CD4-positive, CD25-positive, alpha-beta regulatory T cell (primary cell): ENCODE measurements at regions not wholly inside any gene's neighbourhood (a gene's known extent, or its start where the extent isn't known, plus 50 kb on each side); places are given as distances from the start of the nearest gene placed in this dataset.

Source experiments
- ATAC-seq, 2 donors: fragments of 150-1000 bp; cut with Tn5 transposase; one replicate each; pipeline ENCODE4 v1.10.0; 2021; ENCODE audit warnings: low read depth in 2 of 2, moderate number of reproducible peaks in 2 of 2, moderate library complexity in 1 of 2
- DNase-seq, 3 donors: peaks; one replicate each; pipeline versions ENCODE4 v3.0.0 to v3.0.0-alpha.2; 2012 to 2022; ENCODE audit warnings: mixed read lengths in 1 of 3
- H3K27ac ChIP-seq: one replicate; pipeline ENCODE4 v1.7.0; 2013; ENCODE audit warnings: mild to moderate bottlenecking, low read length; ENCODE audit not compliant: insufficient read depth, poor library complexity, severe bottlenecking
- H3K27me3 ChIP-seq: one replicate; pipeline ENCODE4 v1.7.0; 2013; ENCODE audit warnings: low read length; ENCODE audit not compliant: control insufficient read depth, insufficient read depth
- H3K36me3 ChIP-seq: one replicate; pipeline ENCODE4 v1.7.0; 2013; ENCODE audit warnings: mild to moderate bottlenecking, low read length, moderate library complexity; ENCODE audit not compliant: control insufficient read depth, insufficient read depth
- H3K4me1 ChIP-seq: 2 replicates; pipeline ENCODE4 v1.7.0; 2013; ENCODE audit warnings: mild to moderate bottlenecking, low read length; ENCODE audit not compliant: insufficient read depth, control insufficient read depth, poor library complexity, severe bottlenecking
- H3K4me3 ChIP-seq: one replicate; pipeline ENCODE4 v1.7.0; 2013; ENCODE audit warnings: low read depth, mild to moderate bottlenecking, low read length, moderate library complexity
- H3K9me3 ChIP-seq, 2 experiments: 1 replicate in 1 of 2; 2 replicates in 1 of 2; pipeline ENCODE4 v1.7.0; 2013; ENCODE audit warnings: low read length in 2 of 2, mild to moderate bottlenecking in 1 of 2, moderate library complexity in 1 of 2; ENCODE audit not compliant: control insufficient read depth in 2 of 2
- H3K27ac Mint-ChIP-seq, 3 donors: one replicate each; pipeline ENCODE4 v1.8.0; 2020 to 2022; ENCODE audit warnings: mild to moderate bottlenecking in 3 of 3, mixed read lengths in 3 of 3, moderate library complexity in 2 of 3
- H3K27me3 Mint-ChIP-seq: one replicate; pipeline ENCODE4 v1.8.0; 2022; ENCODE audit warnings: mild to moderate bottlenecking, mixed read lengths
- H3K36me3 Mint-ChIP-seq: one replicate; pipeline ENCODE4 v1.8.0; 2020; ENCODE audit warnings: mixed read lengths
- H3K4me1 Mint-ChIP-seq, 4 donors: one replicate each; pipeline ENCODE4 v1.8.0; 2020 to 2022; ENCODE audit warnings: mixed read lengths in 4 of 4, mild to moderate bottlenecking in 1 of 4
- H3K4me3 Mint-ChIP-seq, 4 donors: one replicate each; pipeline ENCODE4 v1.8.0; 2020 to 2022; ENCODE audit warnings: mild to moderate bottlenecking in 4 of 4, mixed read lengths in 4 of 4, moderate library complexity in 3 of 4
- H3K9me3 Mint-ChIP-seq, 7 donors: one replicate each; pipeline ENCODE4 v1.8.0; 2020 to 2022; ENCODE audit warnings: mixed read lengths in 7 of 7, mild to moderate bottlenecking in 3 of 7, moderate library complexity in 2 of 7

DNA sequence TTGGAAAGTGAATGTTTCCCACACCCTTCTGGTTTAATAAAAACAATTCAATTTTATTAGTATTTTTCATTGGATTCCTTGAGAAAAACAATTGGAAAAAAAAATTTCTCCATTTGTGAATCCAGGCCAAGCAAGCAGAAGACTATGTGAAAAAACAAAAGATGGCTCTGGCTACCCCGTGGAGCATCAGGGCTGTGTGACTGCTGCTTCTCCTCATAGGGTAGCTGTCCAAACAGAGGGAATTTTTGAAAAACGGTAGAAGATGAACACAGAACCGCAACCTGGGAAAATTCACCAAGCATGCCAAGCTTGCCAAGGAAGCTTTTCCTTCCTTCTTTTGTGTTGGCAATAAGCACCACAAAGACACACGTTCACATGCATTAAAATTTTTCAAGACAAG is 71.3 kb upstream of the ACVR2A start:
- Mint-ChIP-seq H3K27ac (no peak overlapping the region), H3K4me3 (no peak overlapping the region), H3K36me3 (no peaks in the 10 kb centered on the region), H3K9me3 (peaks cover 0 to 4% (median 0%) of the 10 kb centered on the region in 7 donors), H3K4me1 (no peaks in the 10 kb centered on the region), H3K27me3 (no peaks in the 10 kb centered on the region)
- Histone ChIP-seq H3K4me1 (no peaks in the 10 kb centered on the region), H3K27me3 (no peaks in the 10 kb centered on the region), H3K27ac (no peak overlapping the region), H3K4me3 (no peak overlapping the region), H3K36me3 (no peaks in the 10 kb centered on the region), H3K9me3 (no peaks in the 10 kb centered on the region)
- ATAC-seq (no peak), DNase-seq (no peak)

DNA sequence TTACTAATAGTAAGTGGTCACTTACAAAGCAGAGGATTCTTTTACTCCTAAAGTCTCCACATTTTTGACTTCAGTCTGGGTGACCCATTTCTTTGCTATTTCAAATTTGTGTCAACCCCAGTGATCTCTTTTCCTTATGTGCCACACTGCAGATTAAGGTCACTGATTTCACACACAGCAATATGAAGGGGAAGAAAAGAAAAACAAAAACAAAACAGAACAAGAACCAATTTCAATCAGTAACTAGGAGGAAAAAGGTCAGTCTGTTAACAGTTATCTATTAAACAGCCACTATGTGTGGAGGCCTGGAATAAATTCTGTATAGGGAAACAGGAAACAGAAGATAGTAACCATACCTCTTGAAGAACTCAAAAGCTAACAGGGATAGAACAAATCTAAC is 72.0 kb upstream of the ACVR2A start:
- DNase-seq (no peak), ATAC-seq (no peak)
- Histone ChIP-seq H3K36me3 (no peaks in the 10 kb centered on the region), H3K4me1 (no peaks in the 10 kb centered on the region), H3K27me3 (no peaks in the 10 kb centered on the region), H3K4me3 (no peak overlapping the region), H3K9me3 (no peaks in the 10 kb centered on the region), H3K27ac (no peak overlapping the region)
- no peaks in the 10 kb centered on the region for H3K27me3 Mint-ChIP-seq
- no peak overlapping the region for H3K4me3 Mint-ChIP-seq
- H3K27ac Mint-ChIP-seq: no peak overlapping the region
- no peaks in the 10 kb centered on the region for H3K4me1 Mint-ChIP-seq
- no peaks in the 10 kb centered on the region for H3K36me3 Mint-ChIP-seq
- peaks cover 0 to 4% (median 0%) of the 10 kb centered on the region in 7 donors for H3K9me3 Mint-ChIP-seq

DNA sequence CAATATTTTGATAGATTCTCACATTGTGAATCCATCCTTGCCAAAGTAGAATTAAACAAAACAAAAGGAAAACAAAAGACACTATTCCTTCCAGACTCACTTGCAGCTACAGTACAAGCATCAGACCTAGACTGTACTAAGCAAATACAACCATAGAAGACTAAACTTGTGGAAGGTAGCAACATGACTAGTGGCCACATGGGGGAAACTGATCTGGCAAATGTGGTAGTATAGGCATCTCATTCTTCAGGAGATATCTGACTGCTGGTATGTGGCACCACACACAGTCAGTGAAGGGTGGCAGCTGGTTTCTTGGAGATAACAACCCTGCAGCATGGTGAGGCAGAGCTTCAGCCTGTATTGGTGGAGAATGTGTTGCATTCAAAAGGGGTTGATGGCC is 81.0 kb upstream of the ACVR2A start:
- no peak overlapping the region for H3K4me3 ChIP-seq
- H3K27me3 Mint-ChIP-seq: peaks cover 5% of the 10 kb centered on the region
- no peaks in the 10 kb centered on the region for H3K27me3 ChIP-seq
- no peaks in the 10 kb centered on the region for H3K36me3 ChIP-seq
- H3K27ac Mint-ChIP-seq: no peak overlapping the region
- DNase-seq (peak in 1 of 3 donors; percentile 1), ATAC-seq (no peak)
- no peaks in the 10 kb centered on the region for H3K9me3 ChIP-seq
- H3K4me3 Mint-ChIP-seq: no peak overlapping the region
- no peak overlapping the region for H3K27ac ChIP-seq
- peaks cover 0 to 7% (median 2%) of the 10 kb centered on the region in 7 donors for H3K9me3 Mint-ChIP-seq
- H3K36me3 Mint-ChIP-seq: no peaks in the 10 kb centered on the region
- no peaks in the 10 kb centered on the region for H3K4me1 Mint-ChIP-seq
- H3K4me1 ChIP-seq: no peaks in the 10 kb centered on the region

DNA sequence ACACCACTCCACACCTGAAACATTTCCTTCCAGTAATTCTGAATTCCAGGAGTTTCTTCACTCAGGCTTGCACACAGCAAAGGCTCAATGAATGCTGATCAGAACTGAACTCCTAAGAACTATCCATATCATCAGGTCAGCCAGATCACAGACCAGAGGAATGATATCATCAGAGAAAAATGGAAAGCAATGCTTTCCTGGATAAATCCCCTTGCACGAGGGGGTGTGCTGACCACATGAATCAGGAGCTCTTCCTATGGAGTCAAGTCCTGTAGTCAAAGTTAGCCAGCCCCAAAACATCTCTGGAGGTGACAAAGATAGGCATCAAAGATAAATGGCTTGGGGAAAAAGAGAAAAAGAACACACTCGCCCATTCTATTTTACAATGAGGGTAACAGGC is 83.8 kb upstream of the ACVR2A start:
- H3K9me3 ChIP-seq: no peaks in the 10 kb centered on the region
- no peaks in the 10 kb centered on the region for H3K36me3 ChIP-seq
- Mint-ChIP-seq H3K27ac (no peak overlapping the region), H3K4me1 (no peaks in the 10 kb centered on the region), H3K27me3 (peaks cover 12% of the 10 kb centered on the region), H3K9me3 (peaks cover 0 to 6% (median 2%) of the 10 kb centered on the region in 7 donors), H3K4me3 (no peak overlapping the region), H3K36me3 (no peaks in the 10 kb centered on the region)
- H3K27ac ChIP-seq: no peak overlapping the region
- no peaks in the 10 kb centered on the region for H3K27me3 ChIP-seq
- H3K4me1 ChIP-seq: no peaks in the 10 kb centered on the region
- DNase-seq: no peak
- H3K4me3 ChIP-seq: no peak overlapping the region
- no peak for ATAC-seq

DNA sequence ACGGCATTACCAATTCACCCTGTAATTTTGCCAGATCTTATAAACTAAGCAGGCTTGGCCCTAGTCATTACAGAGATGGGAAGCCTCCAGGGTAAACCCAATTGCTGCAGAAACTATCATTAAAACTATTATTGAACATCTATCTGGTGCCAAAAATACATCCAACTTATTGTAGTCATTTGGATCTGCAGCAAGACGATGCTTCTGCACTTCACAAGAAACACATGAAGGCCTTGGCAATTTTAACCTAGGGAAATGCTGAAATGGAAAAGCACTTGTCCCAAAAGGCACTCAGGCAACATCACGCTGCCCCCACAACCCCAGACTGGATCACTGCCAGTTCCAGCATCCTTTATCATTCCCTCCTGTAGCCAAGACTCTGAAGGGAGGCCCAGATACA is 85.3 kb upstream of the ACVR2A start:
- DNase-seq (no peak), ATAC-seq (no peak)
- Histone ChIP-seq H3K36me3 (no peaks in the 10 kb centered on the region), H3K27me3 (no peaks in the 10 kb centered on the region), H3K4me1 (no peaks in the 10 kb centered on the region), H3K9me3 (no peaks in the 10 kb centered on the region), H3K27ac (no peak overlapping the region), H3K4me3 (no peak overlapping the region)
- H3K36me3 Mint-ChIP-seq: no peaks in the 10 kb centered on the region
- peaks cover 0 to 6% (median 2%) of the 10 kb centered on the region in 7 donors for H3K9me3 Mint-ChIP-seq
- H3K27me3 Mint-ChIP-seq: peaks cover 8% of the 10 kb centered on the region
- H3K4me1 Mint-ChIP-seq: no peaks in the 10 kb centered on the region
- H3K27ac Mint-ChIP-seq: no peak overlapping the region
- no peak overlapping the region for H3K4me3 Mint-ChIP-seq

DNA sequence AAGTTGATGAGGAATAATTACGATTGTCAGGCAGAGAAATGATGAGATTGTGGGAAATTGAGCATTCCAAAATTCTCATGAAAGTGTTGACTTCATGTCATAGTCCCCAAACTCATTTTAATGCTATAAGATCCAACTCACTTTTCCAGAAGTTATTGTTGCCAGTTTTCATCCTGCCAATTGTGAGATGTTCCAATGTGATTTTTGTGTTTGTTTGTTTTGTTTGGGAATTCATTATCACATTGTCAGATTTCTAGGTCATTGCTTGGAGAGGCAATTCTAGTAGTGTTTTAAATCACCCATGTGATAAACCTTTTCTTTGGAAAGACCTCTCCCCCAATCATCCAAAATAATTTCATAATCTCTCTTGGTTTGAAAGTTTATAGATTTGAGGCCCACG is 86.0 kb upstream of the ACVR2A start:
- no peak overlapping the region for H3K27ac Mint-ChIP-seq
- peaks cover 8% of the 10 kb centered on the region for H3K27me3 Mint-ChIP-seq

DNA sequence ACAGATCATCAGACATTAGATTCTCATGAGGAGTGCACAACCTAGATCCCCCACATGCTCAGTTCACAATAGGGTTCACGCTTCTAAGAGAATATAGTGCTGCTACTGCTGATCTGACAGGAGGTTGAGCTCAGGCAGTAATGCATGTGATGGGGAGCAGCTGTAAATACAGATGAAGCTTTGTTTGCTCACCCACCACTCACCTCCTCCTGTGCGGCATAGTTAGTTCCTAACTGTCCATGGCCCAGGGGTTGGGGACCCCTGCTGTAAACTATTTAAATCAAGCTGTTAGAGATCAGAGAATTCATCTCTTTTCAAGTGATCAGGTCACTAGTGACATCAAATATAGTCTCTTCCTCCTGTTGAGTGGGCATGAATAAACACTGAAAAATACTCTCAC is 88.8 kb upstream of the ACVR2A start:
- no peak overlapping the region for H3K4me3 Mint-ChIP-seq

More for the DNA sequence above, 86.0 kb upstream of the ACVR2A start:
- H3K4me1 ChIP-seq: no peaks in the 10 kb centered on the region
- H3K36me3 ChIP-seq: no peaks in the 10 kb centered on the region
- no peaks in the 10 kb centered on the region for H3K27me3 ChIP-seq
- H3K27ac ChIP-seq: no peak overlapping the region
- Mint-ChIP-seq H3K36me3 (no peaks in the 10 kb centered on the region), H3K4me1 (no peaks in the 10 kb centered on the region), H3K4me3 (no peak overlapping the region), H3K9me3 (peaks cover 0 to 6% (median 2%) of the 10 kb centered on the region in 7 donors)
- no peak for DNase-seq
- no peaks in the 10 kb centered on the region for H3K9me3 ChIP-seq
- ATAC-seq: no peak
- no peak overlapping the region for H3K4me3 ChIP-seq

DNA sequence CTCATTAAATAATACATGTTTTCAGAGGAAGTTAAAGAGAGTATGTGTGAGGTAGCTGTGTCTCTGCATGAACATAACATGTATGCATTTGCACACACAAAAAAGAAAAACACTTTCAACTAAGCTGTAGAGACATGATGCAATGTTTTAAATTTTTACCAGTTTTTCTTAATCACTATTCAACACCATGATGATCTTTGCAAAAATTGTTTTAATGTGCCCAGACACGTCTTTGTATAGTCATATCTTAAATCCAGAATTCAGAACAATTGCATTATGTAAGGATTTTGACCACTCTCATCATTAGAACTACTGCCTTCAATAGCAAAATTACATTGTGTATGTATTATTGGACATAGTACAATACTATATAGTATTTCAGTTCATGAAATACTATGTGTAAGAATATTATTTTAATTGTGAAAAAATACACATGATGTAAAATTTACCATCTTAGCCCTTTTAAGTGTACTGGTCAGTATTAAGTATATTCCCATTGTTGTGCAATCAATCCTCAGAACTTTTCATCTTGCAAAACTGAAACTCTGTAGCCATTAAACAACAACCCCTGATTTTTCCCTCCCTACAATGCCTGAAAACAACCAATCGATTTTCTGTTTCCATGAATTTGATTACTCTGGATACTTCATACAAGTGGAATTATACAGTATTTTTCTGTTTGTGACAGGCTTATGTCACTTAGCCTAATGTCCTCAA is 104.5 kb upstream of the ACVR2A start:
- Histone ChIP-seq H3K9me3 (no peaks in the 10 kb centered on the region), H3K4me1 (no peaks in the 10 kb centered on the region), H3K36me3 (no peaks in the 10 kb centered on the region), H3K27me3 (no peaks in the 10 kb centered on the region), H3K4me3 (no peak overlapping the region), H3K27ac (no peak overlapping the region)
- Mint-ChIP-seq H3K36me3 (no peaks in the 10 kb centered on the region), H3K9me3 (peaks cover 0 to 4% (median 0%) of the 10 kb centered on the region in 7 donors), H3K27me3 (peaks cover 5% of the 10 kb centered on the region), H3K4me3 (no peak overlapping the region), H3K4me1 (no peaks in the 10 kb centered on the region), H3K27ac (no peak overlapping the region)
- DNase-seq (no peak), ATAC-seq (no peak)

More for the DNA sequence above, 88.8 kb upstream of the ACVR2A start:
- H3K4me1 Mint-ChIP-seq: no peaks in the 10 kb centered on the region
- no peaks in the 10 kb centered on the region for H3K4me1 ChIP-seq
- H3K27me3 ChIP-seq: no peaks in the 10 kb centered on the region
- no peaks in the 10 kb centered on the region for H3K36me3 ChIP-seq
- no peak overlapping the region for H3K27ac Mint-ChIP-seq
- H3K9me3 ChIP-seq: no peaks in the 10 kb centered on the region
- ATAC-seq (no peak), DNase-seq (no peak)
- no peaks in the 10 kb centered on the region for H3K36me3 Mint-ChIP-seq
- no peak overlapping the region for H3K4me3 ChIP-seq
- H3K27ac ChIP-seq: no peak overlapping the region
- H3K27me3 Mint-ChIP-seq: peaks cover 8% of the 10 kb centered on the region
- H3K9me3 Mint-ChIP-seq: peaks cover 0 to 6% (median 0%) of the 10 kb centered on the region in 7 donors
